Tibial artery (tissue), 4 donors: ENCODE measurements at regions not wholly inside any gene's neighbourhood (a gene's known extent, or its start where the extent isn't known, plus 50 kb on each side); places are given as distances from the start of the nearest gene placed in this dataset.

Experiments used
- DNase-seq, 2 donors: peaks; one replicate each; pipeline ENCODE4 v3.0.0-alpha.2; 2019
- H3K27ac ChIP-seq, 2 donors: fragments of 200-600 bp; sonication (generic) in 1 of 2; 1 replicate in 1 of 2; 2 replicates in 1 of 2; pipeline ENCODE4 v1.5.1; 2018 to 2019; ENCODE audit warnings: mild to moderate bottlenecking in 1 of 2
- H3K27me3 ChIP-seq, 2 donors: fragments of 200-600 bp; sonication (generic) in 1 of 2; one replicate each; pipeline versions ENCODE4 v1.5.1 to v1.6.0; 2016 to 2019
- H3K36me3 ChIP-seq, 3 donors: fragments of 200-600 bp; sonication (generic) in 2 of 3; one replicate each; pipeline ENCODE4 v1.5.1; 2016 to 2019; ENCODE audit warnings: mild to moderate bottlenecking in 2 of 3
- H3K4me1 ChIP-seq, 4 donors: fragments of 200-600 bp; sonication (generic) in 2 of 4; 1 replicate in 3 of 4; 2 replicates in 1 of 4; pipeline ENCODE4 v1.5.1; 2016 to 2019
- H3K4me3 ChIP-seq, 2 donors: fragments of 200-600 bp; sonication (generic) in 1 of 2; 1 replicate in 1 of 2; 2 replicates in 1 of 2; pipeline ENCODE4 v1.5.1; 2018 to 2019; ENCODE audit warnings: mild to moderate bottlenecking in 2 of 2
- H3K9me3 ChIP-seq, 3 donors: fragments of 200-600 bp; sonication (generic) in 1 of 3; one replicate each; pipeline ENCODE4 v1.5.1; 2016 to 2019
- intact Hi-C: fragments of 100-400 bp; cut with DNase I; formaldehyde crosslinking; loops from one replicate; pipeline ENCODE4 v1.15.0; 2023; ENCODE audit warnings: low total_unique reads
- TF ChIP-seq, protein P1 (sequence below), 2 experiments: fragments of 200-600 bp in 1 of 2; fragments of 450-650 bp in 1 of 2; IDR thresholded peaks; one replicate each; pipeline ENCODE4 v1.5.1; 2017 to 2019; ENCODE audit warnings: antibody characterized with exemption in 2 of 2, mild to moderate bottlenecking in 1 of 2, moderate library complexity in 1 of 2

DNA sequence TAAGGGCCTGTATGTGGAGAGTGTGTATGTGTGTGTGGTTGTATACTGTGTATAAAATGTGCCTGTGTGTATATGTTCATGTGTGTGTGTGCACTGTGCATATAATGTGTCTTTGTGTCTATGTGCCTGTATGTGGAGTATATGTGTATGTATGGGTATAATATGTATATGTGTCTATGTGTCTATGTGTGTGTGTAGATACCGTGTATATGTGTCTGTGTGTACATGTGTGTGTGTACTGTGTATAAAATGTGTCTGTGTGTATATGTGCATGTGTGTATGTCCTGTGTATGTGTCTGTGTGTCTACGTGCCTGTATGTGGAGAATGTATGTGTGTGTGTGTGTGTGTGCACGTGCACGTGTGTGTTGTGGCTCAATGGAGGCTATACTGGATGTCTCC is 200.4 kb upstream of the ZFHX3 start:
- no peak overlapping the region for H3K4me3 ChIP-seq
- intact Hi-C loops, result no loop called here
- no peaks in the 10 kb centered on the region for H3K9me3 ChIP-seq
- no peaks in the 10 kb centered on the region for H3K27me3 ChIP-seq
- peaks cover 0 to 6% (median 0%) of the 10 kb centered on the region in 4 donors for H3K4me1 ChIP-seq
- TF ChIP-seq, protein P1, sequence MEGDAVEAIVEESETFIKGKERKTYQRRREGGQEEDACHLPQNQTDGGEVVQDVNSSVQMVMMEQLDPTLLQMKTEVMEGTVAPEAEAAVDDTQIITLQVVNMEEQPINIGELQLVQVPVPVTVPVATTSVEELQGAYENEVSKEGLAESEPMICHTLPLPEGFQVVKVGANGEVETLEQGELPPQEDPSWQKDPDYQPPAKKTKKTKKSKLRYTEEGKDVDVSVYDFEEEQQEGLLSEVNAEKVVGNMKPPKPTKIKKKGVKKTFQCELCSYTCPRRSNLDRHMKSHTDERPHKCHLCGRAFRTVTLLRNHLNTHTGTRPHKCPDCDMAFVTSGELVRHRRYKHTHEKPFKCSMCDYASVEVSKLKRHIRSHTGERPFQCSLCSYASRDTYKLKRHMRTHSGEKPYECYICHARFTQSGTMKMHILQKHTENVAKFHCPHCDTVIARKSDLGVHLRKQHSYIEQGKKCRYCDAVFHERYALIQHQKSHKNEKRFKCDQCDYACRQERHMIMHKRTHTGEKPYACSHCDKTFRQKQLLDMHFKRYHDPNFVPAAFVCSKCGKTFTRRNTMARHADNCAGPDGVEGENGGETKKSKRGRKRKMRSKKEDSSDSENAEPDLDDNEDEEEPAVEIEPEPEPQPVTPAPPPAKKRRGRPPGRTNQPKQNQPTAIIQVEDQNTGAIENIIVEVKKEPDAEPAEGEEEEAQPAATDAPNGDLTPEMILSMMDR (IDR thresholded peaks at IDR 0.05), result no peak
- DNase-seq, result no peak
- no peak overlapping the region for H3K27ac ChIP-seq
- H3K36me3 ChIP-seq, result no peaks in the 10 kb centered on the region

DNA sequence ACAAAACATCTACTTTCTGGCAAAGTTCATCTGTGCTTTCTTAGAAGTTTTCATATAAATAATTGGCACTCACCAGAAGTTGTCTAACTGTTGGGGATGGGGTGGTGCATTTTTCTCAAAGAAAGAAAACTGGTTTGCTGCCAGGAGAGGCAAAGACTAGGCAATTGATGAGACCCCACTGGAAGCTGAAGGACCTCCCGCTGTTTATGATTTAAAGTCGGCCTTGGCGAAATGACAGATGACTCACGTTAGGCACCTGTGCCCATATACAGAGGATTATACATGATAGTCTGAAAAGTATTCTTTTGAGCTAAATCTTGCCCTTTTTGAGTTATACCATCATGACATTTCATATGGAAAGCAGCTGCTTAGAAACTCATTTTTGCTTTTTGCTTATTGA is 193.0 kb upstream of the ZFHX3 start:
- Histone ChIP-seq H3K27ac (no peak overlapping the region), H3K9me3 (no peaks in the 10 kb centered on the region), H3K36me3 (no peaks in the 10 kb centered on the region), H3K4me3 (no peak overlapping the region), H3K4me1 (no peaks in the 10 kb centered on the region), H3K27me3 (no peaks in the 10 kb centered on the region)
- intact Hi-C loops, result no loop called here
- TF ChIP-seq, protein P1 (IDR thresholded peaks at IDR 0.05), result no peak
- DNase-seq, result no peak

DNA sequence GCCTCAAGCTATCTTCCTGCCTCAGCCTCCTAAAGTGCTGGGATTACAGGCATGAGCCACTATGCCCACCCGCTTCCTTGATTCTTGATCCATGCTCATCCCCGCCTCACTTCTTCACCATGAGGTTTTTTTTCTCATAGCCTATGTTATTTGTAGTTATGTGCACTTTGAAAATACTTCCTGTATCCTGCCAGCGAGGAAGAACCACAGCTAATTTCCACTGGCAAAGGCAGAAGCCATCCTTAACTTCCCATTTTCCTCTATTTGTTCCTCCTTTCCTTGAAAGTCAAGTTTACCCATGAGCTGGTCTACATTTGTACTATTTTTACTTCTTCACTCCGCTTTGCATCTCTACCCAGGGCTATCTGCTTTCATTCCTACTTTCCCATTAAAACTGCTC is 189.7 kb upstream of the ZFHX3 start:
- DNase-seq, result no peak
- no peaks in the 10 kb centered on the region for H3K9me3 ChIP-seq
- H3K4me1 ChIP-seq, result peaks cover 0 to 13% (median 3%) of the 10 kb centered on the region in 4 donors
- H3K27ac ChIP-seq, result no peak overlapping the region
- no peak overlapping the region for H3K4me3 ChIP-seq
- TF ChIP-seq, protein P1 (IDR thresholded peaks at IDR 0.05), result no peak
- no peaks in the 10 kb centered on the region for H3K36me3 ChIP-seq
- no peaks in the 10 kb centered on the region for H3K27me3 ChIP-seq
- intact Hi-C loops, result no loop called here

GRCh38 chr16:73234496-73234895 is 186.6 kb upstream of the ZFHX3 start:
- Histone ChIP-seq H3K4me3 (no peak overlapping the region), H3K9me3 (no peaks in the 10 kb centered on the region), H3K27me3 (no peaks in the 10 kb centered on the region), H3K4me1 (peaks cover 0 to 18% (median 4%) of the 10 kb centered on the region in 4 donors), H3K36me3 (no peaks in the 10 kb centered on the region), H3K27ac (no peak overlapping the region)
- DNase-seq, result no peak
- TF ChIP-seq, protein P1 (IDR thresholded peaks at IDR 0.05), result no peak
- intact Hi-C loops, result no loop called here

- H3K4me1 ChIP-seq, result peaks cover 0 to 18% (median 4%) of the 10 kb centered on the region in 4 donors
- no peaks in the 10 kb centered on the region for H3K27me3 ChIP-seq
- no peak overlapping the region for H3K27ac ChIP-seq
- intact Hi-C loops, result no loop called here
- peak overlapping the region; percentile 32 to 42 for H3K4me3 ChIP-seq
- DNase-seq, result no peak
- no peaks in the 10 kb centered on the region for H3K36me3 ChIP-seq
- TF ChIP-seq, protein P1 (IDR thresholded peaks at IDR 0.05), result no peak
- H3K9me3 ChIP-seq, result no peaks in the 10 kb centered on the region
Observed at GRCh38 chr16:73233846-73234424, 186.0 kb upstream of the ZFHX3 start.

DNA sequence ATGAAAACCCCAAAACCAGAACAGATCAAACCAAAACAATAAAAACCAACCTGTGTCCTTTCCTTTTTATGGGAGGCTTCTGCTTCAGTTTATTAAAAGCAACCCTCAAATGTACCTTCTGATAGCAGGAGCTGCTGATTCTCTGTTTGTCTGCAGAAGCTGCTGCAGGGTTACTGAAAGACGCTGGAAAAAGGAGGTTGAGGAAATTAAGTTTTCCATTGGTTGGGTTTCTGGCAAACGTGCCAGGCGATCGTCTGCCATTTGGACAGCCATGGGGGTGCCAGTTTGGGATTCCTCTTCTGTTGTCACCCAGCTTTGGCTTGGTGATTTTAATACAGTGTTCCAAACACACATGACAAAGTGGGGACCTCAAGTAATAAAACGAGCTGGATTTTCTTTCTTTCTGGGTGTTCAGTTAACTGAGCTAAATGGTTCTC is 185.4 kb upstream of the ZFHX3 start:
- Histone ChIP-seq H3K27ac (no peak overlapping the region), H3K27me3 (no peaks in the 10 kb centered on the region), H3K36me3 (no peaks in the 10 kb centered on the region), H3K4me3 (peak overlapping the region; percentile 32 to 42), H3K9me3 (no peaks in the 10 kb centered on the region), H3K4me1 (peaks cover 0 to 18% (median 4%) of the 10 kb centered on the region in 4 donors)
- TF ChIP-seq, protein P1 (IDR thresholded peaks at IDR 0.05), result no peak
- intact Hi-C loops, result no loop called here
- no peak for DNase-seq
